Keratinocyte (primary cell): ENCODE measurements at regions not wholly inside any gene's neighbourhood (a gene's known extent, or its start where the extent isn't known, plus 50 kb on each side); places are given as distances from the start of the nearest gene placed in this dataset.

Source experiments
- DNase-seq: peaks from one replicate; pipeline ENCODE4 v3.0.0-alpha.2; 2011; ENCODE audit warnings: low read depth, missing footprints, low spot score
- FAIRE-seq: peaks from 2 replicates; lab custom pipeline; 2011; peaks lifted over from hg19 to GRCh38; lab: Jason Lieb, UNC
- H2AFZ ChIP-seq: 2 replicates; pipeline ENCODE4 v1.6.0; 2012; ENCODE audit warnings: low read length, control low read depth, inconsistent platforms; ENCODE audit not compliant: control insufficient read depth
- H3K27ac ChIP-seq: 2 replicates; pipeline ENCODE4 v1.5.1; 2011; ENCODE audit warnings: low read length; ENCODE audit not compliant: control insufficient read depth, insufficient read depth
- H3K27me3 ChIP-seq: 3 replicates; pipeline ENCODE4 v1.6.0; 2011; ENCODE audit warnings: low read length; ENCODE audit not compliant: control insufficient read depth, insufficient read depth; ENCODE audit errors: extremely low read depth
- H3K36me3 ChIP-seq, 2 experiments: 2 replicates in 1 of 2; 3 replicates in 1 of 2; pipeline ENCODE4 v1.5.1; 2011; ENCODE audit warnings: low read length in 2 of 2, mild to moderate bottlenecking in 1 of 2; ENCODE audit not compliant: control insufficient read depth in 2 of 2, insufficient read depth in 2 of 2; ENCODE audit errors: extremely low read depth in 1 of 2
- H3K4me1 ChIP-seq: 3 replicates; pipeline ENCODE4 v1.5.1; 2011; ENCODE audit warnings: low read length; ENCODE audit not compliant: control insufficient read depth, insufficient read depth; ENCODE audit errors: extremely low read depth
- H3K4me2 ChIP-seq: 3 replicates; pipeline ENCODE4 v1.6.0; 2011; ENCODE audit warnings: low read depth, low read length; ENCODE audit not compliant: control insufficient read depth, insufficient read depth; ENCODE audit errors: extremely low read depth
- H3K4me3 ChIP-seq, 3 experiments: fragments of 200-600 bp in 1 of 3; sonication (generic) in 1 of 3; 2 replicates in 2 of 3; 3 replicates in 1 of 3; pipeline ENCODE4 v1.5.1; 2011 to 2016; ENCODE audit warnings: low read length in 3 of 3, mild to moderate bottlenecking in 3 of 3, control low read depth in 2 of 3, inconsistent platforms in 1 of 3, low read depth in 1 of 3, mixed read lengths in 1 of 3, mixed run types in 1 of 3, moderate library complexity in 1 of 3; ENCODE audit not compliant: control insufficient read depth in 2 of 3, insufficient read depth in 2 of 3; ENCODE audit errors: extremely low read depth in 1 of 3
- H3K79me2 ChIP-seq: 2 replicates; pipeline ENCODE4 v1.6.0; 2012; ENCODE audit warnings: low read length; ENCODE audit not compliant: control insufficient read depth, insufficient read depth
- H3K9ac ChIP-seq: 3 replicates; pipeline ENCODE4 v1.6.0; 2011; ENCODE audit warnings: low read length; ENCODE audit not compliant: control insufficient read depth, insufficient read depth; ENCODE audit errors: extremely low read depth
- H3K9me1 ChIP-seq: 3 replicates; pipeline ENCODE4 v1.6.0; 2011; ENCODE audit warnings: low read length; ENCODE audit not compliant: control insufficient read depth, insufficient read depth; ENCODE audit errors: extremely low read depth
- H3K9me3 ChIP-seq: 2 replicates; pipeline ENCODE4 v1.5.1; 2012; ENCODE audit warnings: low read depth, low read length; ENCODE audit not compliant: control insufficient read depth
- H4K20me1 ChIP-seq: 3 replicates; pipeline ENCODE4 v1.6.0; 2011; ENCODE audit warnings: low read length; ENCODE audit not compliant: control insufficient read depth, insufficient read depth; ENCODE audit errors: extremely low read depth
- CTCF ChIP-seq, 3 experiments: IDR thresholded peaks in 1 of 3; conservative IDR thresholded peaks in 1 of 3; optimal IDR thresholded peaks in 1 of 3; 2 replicates in 2 of 3; 3 replicates in 1 of 3; pipeline versions ENCODE3 to v1.5.1; 2011; ENCODE audit warnings: low read length in 3 of 3, mild to moderate bottlenecking in 3 of 3, moderate library complexity in 2 of 3, control low read depth in 1 of 3, inconsistent platforms in 1 of 3; ENCODE audit not compliant: insufficient read depth in 2 of 3; ENCODE audit errors: extremely low read depth in 1 of 3
- EZH2 ChIP-seq: IDR thresholded peaks from one replicate; pipeline ENCODE4 v1.6.1; 2012; ENCODE audit warnings: inconsistent platforms, mild to moderate bottlenecking, low read length, moderate library complexity
- dilution Hi-C: fragments of 300-500 bp; cut with MboI; formaldehyde crosslinking; loops from one replicate; pipeline ENCODE4 v1.7.0; 2020; ENCODE audit warnings: low sequenced_read_pairs; ENCODE audit not compliant: extremely low pct_ligation_motif_present

- H3K27me3 ChIP-seq, result no peaks in the 10 kb centered on the region
- TF ChIP-seq EZH2 (no peak), CTCF (optimal IDR thresholded peaks at IDR 0.05 in 1 of 3, IDR thresholded peaks at IDR 0.05 in 1 of 3, conservative IDR thresholded peaks at IDR 0.05 in 1 of 3; ENCODE audit: extremely low read depth in 1 of 3, insufficient read depth in 2 of 3, low read length in 3 of 3) (no peak)
- dilution Hi-C loops, result no loop called here
- no peaks in the 10 kb centered on the region for H3K9me1 ChIP-seq
- H3K9me3 ChIP-seq, result no peaks in the 10 kb centered on the region
- FAIRE-seq, result no peak
- H3K4me1 ChIP-seq, result no peaks in the 10 kb centered on the region
- DNase-seq, result no peak
- no peak overlapping the region for H2AFZ ChIP-seq
- H3K4me3 ChIP-seq, result no peak overlapping the region
- H3K36me3 ChIP-seq, result no peaks in the 10 kb centered on the region
- H3K79me2 ChIP-seq, result no peaks in the 10 kb centered on the region
- H3K27ac ChIP-seq, result no peak overlapping the region
- H3K9ac ChIP-seq, result no peak overlapping the region
- no peak overlapping the region for H3K4me2 ChIP-seq
- H4K20me1 ChIP-seq, result no peaks in the 10 kb centered on the region
These were observed 239.2 kb upstream of the MAF start for GRCh38 chr16:79839466-79840341.

- no peaks in the 10 kb centered on the region for H3K27me3 ChIP-seq
- H4K20me1 ChIP-seq, result no peaks in the 10 kb centered on the region
- FAIRE-seq (no peak), DNase-seq (no peak)
- H3K36me3 ChIP-seq, result no peaks in the 10 kb centered on the region
- no peak overlapping the region for H2AFZ ChIP-seq
- dilution Hi-C loops, result no loop called here
- TF ChIP-seq CTCF (optimal IDR thresholded peaks at IDR 0.05 in 1 of 3, IDR thresholded peaks at IDR 0.05 in 1 of 3, conservative IDR thresholded peaks at IDR 0.05 in 1 of 3; ENCODE audit: extremely low read depth in 1 of 3, insufficient read depth in 2 of 3, low read length in 3 of 3) (no peak), EZH2 (no peak)
- no peaks in the 10 kb centered on the region for H3K9me3 ChIP-seq
- H3K27ac ChIP-seq, result no peak overlapping the region
- H3K4me2 ChIP-seq, result no peak overlapping the region
- no peak overlapping the region for H3K4me3 ChIP-seq
- no peaks in the 10 kb centered on the region for H3K79me2 ChIP-seq
- H3K9ac ChIP-seq, result no peak overlapping the region
- no peaks in the 10 kb centered on the region for H3K4me1 ChIP-seq
- H3K9me1 ChIP-seq, result no peaks in the 10 kb centered on the region
These were observed 238.1 kb upstream of the MAF start for GRCh38 chr16:79838496-79839259.
